ENCODE measurements at regions not wholly inside any gene's neighbourhood (a gene's known extent, or its start where the extent isn't known, plus 50 kb on each side); places are given as distances from the start of the nearest gene placed in this dataset.

DNA sequence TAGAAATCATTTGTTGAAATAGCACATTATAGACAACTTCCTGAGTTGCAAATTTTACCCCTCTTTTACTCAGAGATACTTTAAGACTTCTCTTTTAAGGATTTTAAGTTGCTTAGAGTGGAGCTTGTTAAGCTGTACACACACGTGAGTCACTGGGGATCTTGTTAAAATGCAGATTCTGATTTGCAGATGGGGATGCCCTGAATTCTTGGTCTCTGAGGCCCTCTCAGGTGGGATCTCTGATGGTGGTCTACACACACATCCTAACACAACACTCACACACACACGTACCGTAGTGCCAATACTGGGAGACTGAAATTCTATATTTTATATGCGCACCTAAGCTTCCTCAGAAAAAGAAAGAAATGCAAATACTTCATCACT lies 788.3 kb downstream of the UQCRFS1 start:
- no peak overlapping the region for H3K4me3 ChIP-seq (ENCODE audit: low read length)
- no peak for TF ChIP-seq CTCF (IDR thresholded peaks at IDR 0.05; ENCODE audit: insufficient read depth, low read depth, low read length, missing control alignments)
- no peak for DNase-seq (ENCODE audit: low read depth)

DNA sequence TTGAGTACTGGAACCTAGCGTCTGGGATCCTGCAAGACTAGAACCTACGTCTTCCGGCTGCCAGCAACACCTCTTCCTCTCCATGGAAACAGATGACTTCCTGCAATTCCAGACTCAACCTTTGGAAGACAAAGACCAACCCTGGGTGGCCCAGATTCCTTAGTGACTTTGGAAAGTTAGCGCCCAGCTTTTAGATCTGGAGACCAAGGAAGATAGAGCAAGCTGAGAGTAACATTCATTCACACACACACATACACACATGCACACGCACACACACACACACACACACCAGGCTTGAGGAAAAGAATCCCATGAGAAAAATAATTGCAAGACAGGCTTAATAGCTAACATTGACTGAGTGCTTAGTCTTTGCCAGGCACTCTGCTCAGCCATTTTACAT lies 788.9 kb downstream of the UQCRFS1 start:
- no peak overlapping the region for H3K4me3 ChIP-seq (ENCODE audit: low read length)
- no peak for DNase-seq (ENCODE audit: low read depth)
- no peak for TF ChIP-seq CTCF (IDR thresholded peaks at IDR 0.05; ENCODE audit: insufficient read depth, low read depth, low read length, missing control alignments)

DNA sequence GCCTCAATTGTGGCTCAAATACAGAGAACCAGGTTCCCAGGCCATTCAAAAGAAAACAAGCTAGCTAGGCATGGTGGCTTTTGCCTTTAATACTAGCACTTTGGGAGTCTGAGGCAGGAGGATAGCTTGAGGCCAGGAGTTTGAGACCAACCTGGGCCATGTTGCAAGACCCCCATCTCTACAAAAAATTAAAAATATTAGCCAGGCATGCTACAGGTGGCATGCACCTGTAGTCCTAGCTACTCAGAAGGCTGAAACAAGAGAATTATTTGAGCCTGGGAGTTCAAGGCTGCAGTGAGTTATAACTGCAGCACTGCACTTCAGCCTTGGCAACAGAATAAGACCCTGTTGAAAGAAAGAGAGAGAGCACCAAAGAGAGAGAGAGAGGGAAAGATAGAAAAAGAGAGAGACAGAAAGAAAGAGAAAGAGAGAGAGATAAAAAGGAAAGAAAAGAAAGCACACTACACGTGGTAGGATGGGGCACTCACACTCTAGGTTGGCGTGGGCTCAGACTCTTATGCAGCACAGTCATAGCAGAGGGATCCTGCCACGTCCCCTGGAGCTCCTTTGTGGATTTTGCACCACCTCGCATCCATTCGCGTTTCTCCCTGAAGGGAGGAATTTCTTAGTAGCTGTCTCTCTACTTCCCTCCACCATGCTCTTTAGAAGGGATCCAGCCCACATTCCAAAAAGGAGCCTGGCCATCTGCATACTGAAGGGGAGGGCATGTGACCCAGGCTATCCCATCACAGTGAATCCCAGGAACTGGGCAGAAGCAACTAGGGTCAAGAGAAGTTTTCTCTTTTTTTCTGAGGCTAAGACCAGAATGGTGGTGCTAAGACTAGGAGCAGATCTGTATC lies 789.9 kb downstream of the UQCRFS1 start:
- H3K4me3 ChIP-seq (ENCODE audit: low read length): no peak overlapping the region
- DNase-seq (ENCODE audit: low read depth): no peak
- no peak for TF ChIP-seq CTCF (IDR thresholded peaks at IDR 0.05; ENCODE audit: insufficient read depth, low read depth, low read length, missing control alignments)

GRCh38 chr19:28422046-28422445 lies 790.9 kb downstream of the UQCRFS1 start:
- no peak for DNase-seq (ENCODE audit: low read depth)
- H3K4me3 ChIP-seq (ENCODE audit: low read length): no peak overlapping the region
- no peak for TF ChIP-seq CTCF (IDR thresholded peaks at IDR 0.05; ENCODE audit: insufficient read depth, low read depth, low read length, missing control alignments)

DNA sequence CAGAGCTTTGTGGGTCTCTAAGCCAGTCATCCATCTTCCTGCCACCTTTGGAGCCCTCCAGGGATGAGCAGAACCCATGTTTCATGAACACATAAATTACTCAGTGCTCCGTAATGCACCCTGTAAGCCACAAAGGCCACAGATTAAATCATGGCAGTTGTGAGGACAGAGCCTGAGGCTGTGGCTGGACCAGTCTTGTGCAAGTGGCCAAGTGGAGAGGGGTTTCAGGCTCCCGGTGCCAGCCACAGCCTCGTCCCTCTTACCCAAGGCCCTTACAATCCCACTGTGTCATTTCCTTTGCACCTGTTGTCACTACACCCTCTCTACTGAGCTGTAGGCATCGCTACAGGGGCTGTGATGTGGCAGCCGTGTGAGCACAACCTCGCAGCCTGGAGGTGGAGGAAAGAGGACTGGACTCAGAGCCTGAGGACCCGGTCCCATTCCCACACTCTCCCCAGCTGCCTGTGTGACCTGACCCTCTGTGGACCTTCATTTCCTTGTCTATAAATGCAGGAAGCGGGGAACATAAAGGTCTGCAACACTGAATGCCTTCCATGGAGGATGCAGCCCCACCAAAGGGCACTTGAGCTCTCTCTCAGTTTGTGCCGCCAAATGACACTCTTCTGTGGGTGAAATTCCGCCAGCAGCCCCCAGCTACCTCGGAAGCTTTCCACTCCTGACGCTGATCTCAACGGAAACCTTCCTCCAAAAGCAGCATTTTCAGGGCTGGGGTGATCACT lies 792.0 kb downstream of the UQCRFS1 start:
- no peak for DNase-seq (ENCODE audit: low read depth)
- TF ChIP-seq CTCF (IDR thresholded peaks at IDR 0.05; ENCODE audit: insufficient read depth, low read depth, low read length, missing control alignments): no peak
- H3K4me3 ChIP-seq (ENCODE audit: low read length): no peak overlapping the region

DNA sequence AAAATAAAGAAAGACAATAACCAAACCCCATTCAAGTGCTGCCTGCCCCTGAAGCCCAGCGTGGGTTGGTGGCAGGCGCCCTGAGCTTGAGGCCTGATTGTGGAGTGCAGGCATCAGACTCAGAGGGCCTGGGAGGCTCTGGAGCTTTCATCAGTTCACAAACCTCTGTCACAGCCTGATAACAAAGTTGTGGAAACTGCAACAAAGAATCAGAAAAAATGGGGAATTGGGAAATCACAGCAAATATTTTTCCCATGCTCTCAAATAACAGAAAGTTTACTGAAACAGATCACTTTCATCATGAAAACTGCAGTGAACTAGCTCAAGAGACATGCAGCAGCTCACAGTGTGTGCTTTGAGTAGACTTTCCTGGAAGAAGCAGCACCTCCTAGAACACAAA lies 793.6 kb downstream of the UQCRFS1 start:
- no peak overlapping the region for H3K4me3 ChIP-seq (ENCODE audit: low read length)
- TF ChIP-seq CTCF (IDR thresholded peaks at IDR 0.05; ENCODE audit: insufficient read depth, low read depth, low read length, missing control alignments): no peak
- DNase-seq (ENCODE audit: low read depth): no peak

All from epithelial cell of esophagus (primary cell).